GM19035 (cell line): ENCODE measurements at regions not wholly inside any gene's neighbourhood (a gene's known extent, or its start where the extent isn't known, plus 50 kb on each side); places are given as distances from the start of the nearest gene placed in this dataset.

Experiments
- ATAC-seq: cut with Tn5 transposase; IDR thresholded peaks from one replicate; pipeline ENCODE4 v1.9.1; 2021; ENCODE audit not compliant: unreplicated experiment

DNA sequence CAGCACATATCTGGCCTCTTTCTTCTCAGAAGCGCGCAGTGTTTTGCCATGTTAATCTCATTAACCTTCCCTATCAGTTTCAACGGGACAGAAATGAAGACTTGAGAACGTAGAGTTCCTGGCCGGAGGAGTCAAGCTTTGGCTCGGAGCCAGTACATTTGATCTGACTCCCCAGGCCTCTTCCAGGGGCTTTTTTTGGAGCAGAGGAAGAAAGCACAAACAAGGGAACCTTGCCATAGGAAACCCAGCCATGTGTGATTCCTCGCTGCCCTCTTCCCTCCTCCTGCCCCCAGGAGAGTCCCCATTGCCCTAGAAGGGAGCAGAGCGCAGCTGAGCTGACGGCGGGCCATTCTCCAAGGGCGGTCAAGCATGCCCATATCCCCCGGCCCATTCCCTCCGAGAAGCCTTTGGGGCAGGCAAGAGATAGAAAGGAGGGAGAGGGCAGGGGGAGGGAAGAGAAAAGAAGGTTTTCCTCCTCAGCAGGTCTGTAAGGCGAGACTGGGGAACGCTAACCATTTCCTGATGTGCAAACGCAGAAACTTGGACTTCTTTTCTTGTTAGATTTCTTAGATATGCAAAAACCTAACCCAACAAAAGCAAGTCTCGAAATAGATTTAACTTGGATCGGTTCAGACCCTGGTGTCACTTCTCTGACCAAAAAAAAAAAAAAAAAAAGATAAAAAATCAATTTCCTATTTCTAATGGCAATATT is 63.7 kb upstream of the POU3F3 start:
- no peak for ATAC-seq

DNA sequence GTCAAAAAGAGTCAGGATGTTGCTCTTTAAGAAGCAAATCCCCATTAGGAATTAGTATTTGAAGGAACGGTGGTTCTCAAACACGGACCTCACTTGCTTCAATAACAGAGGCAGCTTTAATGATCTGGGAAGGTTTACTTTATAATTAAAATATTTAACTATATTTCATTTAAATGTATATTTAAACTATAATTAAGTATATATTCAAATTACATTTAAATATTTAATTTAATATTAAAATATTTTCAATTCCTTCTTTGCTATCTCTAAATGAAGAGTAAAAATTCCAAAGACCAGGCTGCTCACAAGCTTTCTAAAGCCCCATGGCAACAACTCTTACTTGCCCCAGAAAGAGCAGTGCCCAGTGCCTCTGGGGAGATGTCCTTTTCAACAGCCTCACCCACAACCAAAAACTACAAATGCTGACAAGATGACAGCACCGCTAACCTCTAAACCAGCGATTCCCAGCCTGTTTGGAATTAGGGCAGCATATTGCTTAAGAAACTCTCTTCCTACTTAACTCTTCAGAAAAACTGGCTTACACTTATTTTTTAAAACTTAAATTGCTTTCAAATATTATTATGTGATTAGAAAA is 62.9 kb upstream of the POU3F3 start:
- ATAC-seq, result no peak

GRCh38 chr2:104793966-104794365 is 59.9 kb upstream of the POU3F3 start:
- ATAC-seq, result no peak

- ATAC-seq, result no peak
Observed at GRCh38 chr2:104794441-104794840, 59.5 kb upstream of the POU3F3 start.
